ENCODE measurements at regions not wholly inside any gene's neighbourhood (a gene's known extent, or its start where the extent isn't known, plus 50 kb on each side); places are given as distances from the start of the nearest gene placed in this dataset.

DNA sequence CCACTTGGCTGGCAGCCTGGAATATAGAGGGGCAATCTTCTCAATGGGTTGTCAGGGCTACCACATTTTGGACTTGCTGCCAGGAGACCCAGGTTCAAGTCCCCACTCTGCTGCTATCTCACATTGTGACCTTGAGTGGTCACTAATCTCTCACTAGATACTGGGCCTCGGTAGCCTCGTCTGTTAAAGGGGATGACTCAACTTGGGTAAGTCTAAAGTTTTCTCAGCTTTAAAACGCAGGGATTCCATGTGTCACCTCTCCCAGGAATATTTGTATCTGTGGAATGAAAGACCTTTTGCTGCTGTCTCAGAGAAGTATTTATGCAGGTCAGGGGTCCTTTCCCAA, 86.3 kb downstream of the SEMA4F start:
- Histone ChIP-seq H3K79me2 (ENCODE audit: control insufficient read depth, insufficient read depth, low read length) (no peaks in the 10 kb centered on the region), H3K4me2 (ENCODE audit: low read length) (no peak overlapping the region), H3K4ac (ENCODE audit: low read depth, low read length) (no peak overlapping the region), H2AK5ac (ENCODE audit: low read length) (no peak overlapping the region), H3K4me3 (ENCODE audit: low read length) (no peak overlapping the region), H2BK120ac (ENCODE audit: low read depth, low read length) (no peak overlapping the region), H4K5ac (ENCODE audit: low read length) (no peak overlapping the region), H3K27me3 (ENCODE audit: insufficient read depth, low read length, poor library complexity) (no peaks in the 10 kb centered on the region), H3K18ac (ENCODE audit: low read length) (no peak overlapping the region), H3K36me3 (ENCODE audit: control insufficient read depth, insufficient read depth, low read length) (no peaks in the 10 kb centered on the region), H3K23ac (ENCODE audit: low read length) (no peak overlapping the region), H2BK15ac (replicated peaks; ENCODE audit: low read depth) (no peak overlapping the region), H4K8ac (ENCODE audit: low read depth, low read length) (no peak overlapping the region), H3K56ac (ENCODE audit: low read length) (no peak overlapping the region), H3K4me1 (ENCODE audit: control insufficient read depth, low read depth, low read length) (peaks cover 7% of the 10 kb centered on the region), H3K9ac (ENCODE audit: low read length) (no peak overlapping the region), H2BK5ac (ENCODE audit: low read length) (no peak overlapping the region), H3K79me1 (ENCODE audit: low read length) (no peaks in the 10 kb centered on the region), H3K27ac (ENCODE audit: low read depth, low read length) (no peak overlapping the region)
- WGBS (ENCODE audit: extremely low coverage, insufficient coverage, low lambda C conversion rate), result no CpG with 5 or more reads among the region's 3 CpGs
- DNase-seq, result no peak

- Histone ChIP-seq H4K5ac (ENCODE audit: low read length) (no peak overlapping the region), H3K4ac (ENCODE audit: low read depth, low read length) (peak overlapping the region; percentile 44), H3K4me3 (ENCODE audit: low read length) (no peak overlapping the region), H3K36me3 (ENCODE audit: control insufficient read depth, insufficient read depth, low read length) (no peaks in the 10 kb centered on the region), H3K9ac (ENCODE audit: low read length) (no peak overlapping the region), H3K56ac (ENCODE audit: low read length) (peak overlapping the region; percentile 52), H4K8ac (ENCODE audit: low read depth, low read length) (no peak overlapping the region), H2BK120ac (ENCODE audit: low read depth, low read length) (no peak overlapping the region), H3K79me1 (ENCODE audit: low read length) (no peaks in the 10 kb centered on the region), H3K27me3 (ENCODE audit: insufficient read depth, low read length, poor library complexity) (no peaks in the 10 kb centered on the region), H2BK5ac (ENCODE audit: low read length) (no peak overlapping the region), H2AK5ac (ENCODE audit: low read length) (no peak overlapping the region), H3K4me1 (ENCODE audit: control insufficient read depth, low read depth, low read length) (peaks cover 7% of the 10 kb centered on the region), H3K23ac (ENCODE audit: low read length) (no peak overlapping the region), H3K27ac (ENCODE audit: low read depth, low read length) (no peak overlapping the region), H3K79me2 (ENCODE audit: control insufficient read depth, insufficient read depth, low read length) (no peaks in the 10 kb centered on the region), H2BK15ac (replicated peaks; ENCODE audit: low read depth) (no peak overlapping the region), H3K18ac (ENCODE audit: low read length) (no peak overlapping the region), H3K4me2 (ENCODE audit: low read length) (no peak overlapping the region)
- no CpG with 5 or more reads among the region's 13 CpGs for WGBS (ENCODE audit: extremely low coverage, insufficient coverage, low lambda C conversion rate)
- DNase-seq, result peak; percentile 88
Observed at GRCh38 chr2:74740741-74741431, 86.8 kb downstream of the SEMA4F start.

DNA sequence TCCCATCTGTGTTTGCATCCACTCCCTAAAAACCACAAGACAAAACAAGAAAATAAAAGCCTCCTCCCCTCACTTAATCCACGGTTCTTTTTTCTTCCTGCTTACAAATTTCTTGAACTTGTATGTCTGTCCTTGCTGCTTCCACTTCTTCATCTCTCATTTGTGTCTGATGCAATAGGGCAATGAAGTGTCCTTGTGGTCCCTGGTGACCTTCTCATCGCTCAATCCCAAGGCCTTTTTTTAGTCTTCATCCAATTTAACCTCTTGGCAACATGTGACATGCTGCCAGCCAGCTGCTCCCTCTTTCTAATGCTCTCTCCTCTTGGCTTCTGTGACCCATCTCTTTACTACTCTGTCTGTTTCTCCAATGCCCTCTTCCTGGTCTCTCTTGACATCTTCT, 87.6 kb downstream of the SEMA4F start:
- no peak overlapping the region for H2BK5ac ChIP-seq (ENCODE audit: low read length)
- no peaks in the 10 kb centered on the region for H3K36me3 ChIP-seq (ENCODE audit: control insufficient read depth, insufficient read depth, low read length)
- H2BK120ac ChIP-seq (ENCODE audit: low read depth, low read length), result no peak overlapping the region
- H3K23ac ChIP-seq (ENCODE audit: low read length), result no peak overlapping the region
- no peak overlapping the region for H4K5ac ChIP-seq (ENCODE audit: low read length)
- no peak overlapping the region for H3K18ac ChIP-seq (ENCODE audit: low read length)
- H2BK15ac ChIP-seq (replicated peaks; ENCODE audit: low read depth), result no peak overlapping the region
- H3K4me3 ChIP-seq (ENCODE audit: low read length), result no peak overlapping the region
- no peak overlapping the region for H3K4ac ChIP-seq (ENCODE audit: low read depth, low read length)
- no peaks in the 10 kb centered on the region for H3K79me1 ChIP-seq (ENCODE audit: low read length)
- no peak overlapping the region for H3K4me2 ChIP-seq (ENCODE audit: low read length)
- H3K9ac ChIP-seq (ENCODE audit: low read length), result no peak overlapping the region
- no peaks in the 10 kb centered on the region for H3K27me3 ChIP-seq (ENCODE audit: insufficient read depth, low read length, poor library complexity)
- DNase-seq, result no peak
- peaks cover 7% of the 10 kb centered on the region for H3K4me1 ChIP-seq (ENCODE audit: control insufficient read depth, low read depth, low read length)
- no CpG with 5 or more reads among the region's 2 CpGs for WGBS (ENCODE audit: extremely low coverage, insufficient coverage, low lambda C conversion rate)
- no peak overlapping the region for H2AK5ac ChIP-seq (ENCODE audit: low read length)
- H4K8ac ChIP-seq (ENCODE audit: low read depth, low read length), result no peak overlapping the region
- H3K79me2 ChIP-seq (ENCODE audit: control insufficient read depth, insufficient read depth, low read length), result no peaks in the 10 kb centered on the region
- H3K56ac ChIP-seq (ENCODE audit: low read length), result no peak overlapping the region
- no peak overlapping the region for H3K27ac ChIP-seq (ENCODE audit: low read depth, low read length)

GRCh38 chr2:74742471-74742870, 88.4 kb downstream of the SEMA4F start:
- Histone ChIP-seq H3K4me1 (ENCODE audit: control insufficient read depth, low read depth, low read length) (peaks cover 7% of the 10 kb centered on the region), H3K36me3 (ENCODE audit: control insufficient read depth, insufficient read depth, low read length) (no peaks in the 10 kb centered on the region), H3K27ac (ENCODE audit: low read depth, low read length) (no peak overlapping the region), H3K56ac (ENCODE audit: low read length) (no peak overlapping the region), H4K5ac (ENCODE audit: low read length) (no peak overlapping the region), H3K18ac (ENCODE audit: low read length) (no peak overlapping the region), H3K4ac (ENCODE audit: low read depth, low read length) (no peak overlapping the region), H3K4me2 (ENCODE audit: low read length) (no peak overlapping the region), H2BK120ac (ENCODE audit: low read depth, low read length) (no peak overlapping the region), H2BK15ac (replicated peaks; ENCODE audit: low read depth) (no peak overlapping the region), H3K23ac (ENCODE audit: low read length) (no peak overlapping the region), H3K79me1 (ENCODE audit: low read length) (no peaks in the 10 kb centered on the region), H2BK5ac (ENCODE audit: low read length) (no peak overlapping the region), H4K8ac (ENCODE audit: low read depth, low read length) (no peak overlapping the region), H2AK5ac (ENCODE audit: low read length) (no peak overlapping the region), H3K9ac (ENCODE audit: low read length) (no peak overlapping the region), H3K4me3 (ENCODE audit: low read length) (no peak overlapping the region), H3K27me3 (ENCODE audit: insufficient read depth, low read length, poor library complexity) (no peaks in the 10 kb centered on the region), H3K79me2 (ENCODE audit: control insufficient read depth, insufficient read depth, low read length) (no peaks in the 10 kb centered on the region)
- DNase-seq, result no peak
- WGBS (ENCODE audit: extremely low coverage, insufficient coverage, low lambda C conversion rate), result no CpG with 5 or more reads among the region's 1 CpG

DNA sequence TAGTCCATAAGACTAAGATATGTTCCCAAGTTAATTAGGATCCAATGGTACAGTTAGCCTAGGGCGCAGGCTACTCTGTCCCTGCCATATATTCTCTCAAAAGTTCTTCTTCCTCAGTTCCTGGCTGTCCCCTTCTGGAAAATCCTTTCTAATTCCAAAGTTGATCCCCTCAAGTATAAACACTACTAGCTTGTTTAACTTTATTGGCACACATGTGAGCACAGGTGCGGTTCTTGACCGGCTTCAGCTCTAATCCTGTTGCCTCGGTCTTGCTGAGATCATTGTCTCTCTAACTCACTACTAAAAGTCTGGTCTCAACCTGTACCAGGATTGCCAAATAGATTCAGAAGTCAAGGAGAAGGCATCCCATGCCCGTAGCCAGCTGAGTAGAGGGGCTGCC, 89.0 kb downstream of the SEMA4F start:
- Histone ChIP-seq H3K79me1 (ENCODE audit: low read length) (no peaks in the 10 kb centered on the region), H3K4me3 (ENCODE audit: low read length) (no peak overlapping the region), H3K4me2 (ENCODE audit: low read length) (no peak overlapping the region), H4K8ac (ENCODE audit: low read depth, low read length) (no peak overlapping the region), H3K27ac (ENCODE audit: low read depth, low read length) (no peak overlapping the region), H2AK5ac (ENCODE audit: low read length) (no peak overlapping the region), H3K27me3 (ENCODE audit: insufficient read depth, low read length, poor library complexity) (no peaks in the 10 kb centered on the region), H2BK120ac (ENCODE audit: low read depth, low read length) (no peak overlapping the region), H3K4ac (ENCODE audit: low read depth, low read length) (no peak overlapping the region), H3K56ac (ENCODE audit: low read length) (no peak overlapping the region), H2BK15ac (replicated peaks; ENCODE audit: low read depth) (no peak overlapping the region), H3K79me2 (ENCODE audit: control insufficient read depth, insufficient read depth, low read length) (no peaks in the 10 kb centered on the region), H3K36me3 (ENCODE audit: control insufficient read depth, insufficient read depth, low read length) (no peaks in the 10 kb centered on the region), H3K23ac (ENCODE audit: low read length) (no peak overlapping the region), H3K4me1 (ENCODE audit: control insufficient read depth, low read depth, low read length) (peaks cover 7% of the 10 kb centered on the region), H3K9ac (ENCODE audit: low read length) (no peak overlapping the region), H3K18ac (ENCODE audit: low read length) (no peak overlapping the region), H4K5ac (ENCODE audit: low read length) (no peak overlapping the region), H2BK5ac (ENCODE audit: low read length) (no peak overlapping the region)
- WGBS (ENCODE audit: extremely low coverage, insufficient coverage, low lambda C conversion rate), result no CpG with 5 or more reads among the region's 5 CpGs
- no peak for DNase-seq

DNA sequence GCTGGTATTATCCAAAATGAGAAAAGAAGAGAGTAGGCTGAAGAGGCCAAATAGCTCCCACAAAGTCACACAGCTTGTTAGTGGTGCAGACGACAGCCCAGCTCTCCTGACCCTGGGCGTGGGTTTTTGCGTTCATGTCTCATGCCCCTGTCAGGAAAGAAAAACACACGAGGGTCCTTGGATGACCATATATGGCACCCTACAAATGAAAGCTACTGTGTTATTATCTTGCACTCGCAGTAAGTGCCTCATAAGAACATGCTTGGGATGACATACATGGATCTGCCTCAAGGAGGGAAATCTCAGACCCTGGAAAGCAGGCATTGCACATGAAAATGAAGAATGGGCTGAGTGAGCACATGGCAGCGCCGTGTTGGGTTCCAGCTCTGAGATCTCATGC, 89.7 kb downstream of the SEMA4F start:
- no peaks in the 10 kb centered on the region for H3K79me2 ChIP-seq (ENCODE audit: control insufficient read depth, insufficient read depth, low read length)
- no peak overlapping the region for H3K23ac ChIP-seq (ENCODE audit: low read length)
- no peak for DNase-seq
- no peak overlapping the region for H3K56ac ChIP-seq (ENCODE audit: low read length)
- peaks cover 7% of the 10 kb centered on the region for H3K4me1 ChIP-seq (ENCODE audit: control insufficient read depth, low read depth, low read length)
- H3K9ac ChIP-seq (ENCODE audit: low read length), result no peak overlapping the region
- H3K27ac ChIP-seq (ENCODE audit: low read depth, low read length), result no peak overlapping the region
- H3K79me1 ChIP-seq (ENCODE audit: low read length), result no peaks in the 10 kb centered on the region
- H2BK15ac ChIP-seq (replicated peaks; ENCODE audit: low read depth), result no peak overlapping the region
- H4K5ac ChIP-seq (ENCODE audit: low read length), result no peak overlapping the region
- no peak overlapping the region for H3K4ac ChIP-seq (ENCODE audit: low read depth, low read length)
- H3K18ac ChIP-seq (ENCODE audit: low read length), result no peak overlapping the region
- H3K4me2 ChIP-seq (ENCODE audit: low read length), result no peak overlapping the region
- H2BK120ac ChIP-seq (ENCODE audit: low read depth, low read length), result no peak overlapping the region
- no peak overlapping the region for H3K4me3 ChIP-seq (ENCODE audit: low read length)
- no CpG with 5 or more reads among the region's 7 CpGs for WGBS (ENCODE audit: extremely low coverage, insufficient coverage, low lambda C conversion rate)
- H2BK5ac ChIP-seq (ENCODE audit: low read length), result no peak overlapping the region
- no peak overlapping the region for H4K8ac ChIP-seq (ENCODE audit: low read depth, low read length)
- H3K36me3 ChIP-seq (ENCODE audit: control insufficient read depth, insufficient read depth, low read length), result no peaks in the 10 kb centered on the region
- no peaks in the 10 kb centered on the region for H3K27me3 ChIP-seq (ENCODE audit: insufficient read depth, low read length, poor library complexity)
- no peak overlapping the region for H2AK5ac ChIP-seq (ENCODE audit: low read length)
